OCI-LY1 (cell line): ENCODE measurements at regions not wholly inside any gene's neighbourhood (a gene's known extent, or its start where the extent isn't known, plus 50 kb on each side); places are given as distances from the start of the nearest gene placed in this dataset.

Experiments
- CTCF ChIP-seq: fragments of 200-600 bp; sonication (generic), shearing (Covaris generic); IDR thresholded peaks from 2 replicates; pipeline ENCODE4 v1.5.1; 2017; ENCODE audit warnings: mild to moderate bottlenecking, antibody characterized with exemption, low read length, moderate library complexity, mixed read lengths
- EZH2 ChIP-seq: fragments of 200-600 bp; sonication (generic), shearing (Covaris generic); IDR thresholded peaks from 2 replicates; pipeline ENCODE4 v1.8.0; 2017; ENCODE audit warnings: borderline replicate concordance, mixed run types, mild to moderate bottlenecking, antibody characterized with exemption, low read length, moderate library complexity, mixed read lengths

- TF ChIP-seq CTCF (no peak), EZH2 (no peak)
These were observed 592.2 kb downstream of the ETNK1 start for GRCh38 chr12:23217158-23217557.
